ENCODE measurements at regions not wholly inside any gene's neighbourhood (a gene's known extent, or its start where the extent isn't known, plus 50 kb on each side); places are given as distances from the start of the nearest gene placed in this dataset.

DNA sequence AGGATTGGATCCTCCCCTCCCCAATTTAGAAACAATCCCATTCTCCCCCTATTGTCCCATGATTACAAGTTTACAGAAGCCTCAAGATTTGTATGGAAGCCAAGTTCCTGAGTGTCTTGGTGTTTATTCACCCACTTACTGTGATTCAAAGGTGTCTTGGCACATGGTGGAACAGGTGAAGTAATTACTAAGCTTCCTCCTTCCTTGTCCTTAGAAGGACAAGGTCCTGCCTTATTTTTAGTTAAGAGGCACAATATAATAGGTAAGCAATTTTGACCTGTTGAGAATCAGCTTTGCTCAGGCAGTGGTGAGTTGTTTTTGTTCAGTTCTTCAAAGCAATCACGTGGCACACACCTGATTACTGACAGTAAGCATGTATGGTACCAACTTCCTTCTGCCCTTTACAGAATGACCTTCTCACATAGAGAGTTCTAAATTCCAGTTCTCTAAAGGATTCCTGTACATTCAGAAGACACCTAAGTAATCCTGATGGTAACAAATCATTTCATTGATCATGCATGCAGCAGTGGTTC lies 60.7 kb upstream of the SLC13A1 start:
- no peak for DNase-seq (ENCODE audit: low read depth in 2 of 2)

GRCh38 chr7:123259759-123260158 lies 60.0 kb upstream of the SLC13A1 start:
- no peak for DNase-seq (ENCODE audit: low read depth in 2 of 2)
